ENCODE measurements at regions not wholly inside any gene's neighbourhood (a gene's known extent, or its start where the extent isn't known, plus 50 kb on each side); places are given as distances from the start of the nearest gene placed in this dataset.

DNA sequence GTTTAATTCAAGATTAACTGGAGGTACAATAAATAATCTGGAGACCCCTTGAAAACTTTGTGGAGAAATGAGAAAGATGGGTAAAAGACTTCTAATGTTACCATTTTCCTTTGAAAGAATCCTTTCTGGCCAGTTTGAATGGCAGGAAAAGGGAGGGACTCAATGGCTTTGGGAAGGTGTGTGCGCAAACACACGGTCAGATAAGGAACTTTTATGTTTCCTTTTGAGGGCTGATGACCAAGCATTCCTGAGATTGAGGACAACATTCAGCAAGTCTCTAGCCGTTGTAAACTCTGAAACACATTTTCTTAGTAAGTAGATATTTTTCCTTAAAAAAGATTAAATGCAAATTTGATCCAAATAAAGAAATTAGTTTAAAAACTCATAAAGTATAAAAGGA lies 909.7 kb upstream of the TENM4 start:
- DNase-seq: no peak

DNA sequence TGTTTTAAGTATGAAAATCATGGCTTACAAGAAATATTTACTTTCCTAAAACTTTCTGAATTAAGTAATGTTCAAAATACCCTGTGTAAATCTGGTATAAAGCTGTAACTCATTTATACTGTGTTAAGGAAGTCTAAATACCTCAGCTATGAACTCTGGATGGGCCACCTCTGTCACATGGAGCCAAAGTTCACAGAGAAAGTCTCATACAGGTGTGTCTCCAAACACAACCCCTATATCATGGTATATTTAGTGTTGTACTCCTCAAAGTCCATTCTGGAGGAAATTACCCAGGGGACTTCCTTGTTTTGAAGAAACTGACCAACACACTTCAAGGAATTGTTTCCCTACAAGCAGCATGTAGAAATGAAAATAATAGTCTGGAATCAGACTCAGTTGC lies 909.2 kb upstream of the TENM4 start:
- no peak for DNase-seq

DNA sequence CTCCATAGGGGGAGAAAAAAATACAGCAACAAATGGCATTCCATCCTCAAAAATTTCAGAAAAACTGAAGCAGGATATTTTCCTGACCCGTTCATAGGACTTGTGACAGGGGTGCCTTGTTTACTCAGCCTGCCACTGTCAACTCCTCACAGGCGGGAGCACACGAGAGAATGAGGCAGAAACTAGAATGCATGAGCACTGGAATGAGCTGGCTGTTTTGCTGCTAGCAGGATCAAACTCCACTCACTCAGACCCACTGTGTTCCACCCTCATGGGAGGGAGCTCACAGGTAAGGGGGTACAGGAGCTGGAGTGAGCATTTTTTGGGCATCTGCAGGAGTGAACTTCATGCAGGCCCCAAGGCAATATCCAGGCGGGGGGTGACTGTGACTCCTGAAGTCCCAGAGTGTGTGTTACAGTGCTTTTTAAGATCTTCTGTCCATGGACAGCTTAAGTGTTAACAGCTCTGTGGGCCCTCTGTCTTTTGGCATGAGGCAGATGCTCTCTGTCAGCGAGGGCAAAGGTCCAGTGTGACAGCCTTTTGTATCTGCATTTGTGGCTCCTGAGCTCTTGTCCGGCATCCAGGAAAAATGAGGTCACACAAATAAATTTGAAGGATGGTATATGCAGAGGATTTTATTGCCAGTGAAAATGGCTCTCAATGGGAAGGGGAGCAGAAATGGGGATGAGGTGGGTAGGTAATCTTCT lies 905.7 kb upstream of the TENM4 start:
- DNase-seq: no peak

DNA sequence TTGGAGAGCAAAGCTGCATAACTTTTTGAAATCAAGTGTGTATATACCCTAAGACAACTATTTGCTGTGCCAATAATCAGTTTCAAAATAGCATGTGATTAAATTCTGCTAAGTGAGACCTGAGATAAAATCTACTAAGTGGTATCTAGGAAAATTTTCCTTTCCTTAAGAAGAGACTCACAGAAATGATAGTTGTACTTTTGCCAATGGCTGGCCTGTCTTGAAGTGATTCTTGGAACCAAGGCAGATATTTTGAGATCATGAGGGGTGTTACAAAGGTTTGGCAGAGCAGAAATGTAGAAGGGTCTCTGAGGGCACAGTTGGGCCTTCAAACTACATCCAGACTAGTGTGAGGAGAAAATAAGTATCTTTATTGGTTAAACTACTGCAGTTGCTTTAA lies 902.6 kb upstream of the TENM4 start:
- DNase-seq: no peak

DNA sequence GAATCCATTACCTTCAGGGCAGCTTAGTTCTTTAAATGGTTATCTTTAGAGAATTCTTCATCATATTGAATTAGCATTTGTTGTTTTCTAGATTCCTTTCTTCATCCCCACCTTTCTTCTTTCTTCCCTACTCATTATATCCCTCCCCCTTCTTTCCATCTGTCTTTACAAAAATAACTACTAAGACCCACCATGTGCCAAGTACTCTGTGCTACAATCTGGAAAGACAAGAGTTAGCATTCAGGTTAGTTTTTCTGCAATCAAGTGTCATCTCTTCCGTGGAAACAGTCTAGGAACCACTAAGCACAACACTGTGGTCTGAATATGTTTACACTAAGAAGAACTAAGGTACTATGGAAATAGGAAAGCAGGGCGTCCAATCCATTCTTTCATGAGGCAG lies 897.4 kb upstream of the TENM4 start:
- DNase-seq: no peak

DNA sequence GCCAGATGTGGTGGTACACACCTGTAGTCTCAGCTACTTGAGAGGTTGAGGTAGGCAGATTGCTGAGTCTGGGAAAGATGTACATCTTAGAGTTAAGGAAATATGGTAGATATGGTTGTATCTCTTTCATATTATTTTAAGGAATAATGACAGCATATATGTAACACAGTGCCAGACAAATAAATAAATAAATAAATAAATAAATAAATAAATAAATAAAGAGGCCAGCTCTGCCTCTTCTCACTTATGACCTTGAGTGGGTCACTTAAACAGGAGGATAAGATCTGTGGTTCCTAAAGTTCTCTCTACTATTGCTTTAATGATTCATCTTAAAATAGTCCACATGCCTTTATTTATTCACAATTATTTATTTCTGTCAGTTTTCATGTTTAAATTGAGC lies 890.9 kb upstream of the TENM4 start:
- no peak for DNase-seq

DNA sequence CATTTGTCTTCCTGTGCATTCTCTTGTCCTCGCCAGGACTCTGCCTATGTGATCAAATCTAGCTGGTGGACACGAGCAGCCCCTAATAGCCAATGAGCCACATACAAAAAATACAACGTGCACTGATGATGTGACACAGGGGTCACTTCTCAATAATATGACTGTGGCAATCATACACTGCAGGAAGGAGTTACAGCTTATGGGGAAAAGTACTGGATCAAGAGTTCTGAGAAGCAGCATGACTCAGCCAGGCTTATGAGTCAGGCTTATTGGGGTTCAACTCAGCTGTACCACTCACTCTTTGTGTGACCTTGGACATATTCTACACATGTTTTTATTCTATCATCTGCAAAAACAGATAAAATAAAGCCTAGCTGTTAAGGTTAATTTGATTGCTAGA lies 889.4 kb upstream of the TENM4 start:
- no peak for DNase-seq

DNA sequence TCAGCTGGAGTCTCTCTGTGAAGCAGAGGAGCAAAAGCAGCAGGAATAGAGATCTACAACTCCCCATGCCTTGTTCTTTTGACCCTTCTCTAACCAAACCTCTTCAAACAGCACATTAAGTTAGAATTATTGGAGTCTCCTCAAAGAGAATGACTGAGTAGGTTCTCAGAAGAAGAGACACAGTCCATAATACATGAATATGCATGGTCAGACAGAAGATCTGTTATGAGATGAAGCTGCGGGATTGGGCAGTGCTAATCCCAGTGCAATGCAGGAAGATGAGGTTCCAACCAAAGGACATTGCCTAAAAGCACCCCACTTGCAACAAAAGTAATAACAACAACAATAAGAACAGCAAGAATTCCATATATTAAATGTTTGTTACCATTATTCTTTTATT lies 887.9 kb upstream of the TENM4 start:
- no peak for DNase-seq

DNA sequence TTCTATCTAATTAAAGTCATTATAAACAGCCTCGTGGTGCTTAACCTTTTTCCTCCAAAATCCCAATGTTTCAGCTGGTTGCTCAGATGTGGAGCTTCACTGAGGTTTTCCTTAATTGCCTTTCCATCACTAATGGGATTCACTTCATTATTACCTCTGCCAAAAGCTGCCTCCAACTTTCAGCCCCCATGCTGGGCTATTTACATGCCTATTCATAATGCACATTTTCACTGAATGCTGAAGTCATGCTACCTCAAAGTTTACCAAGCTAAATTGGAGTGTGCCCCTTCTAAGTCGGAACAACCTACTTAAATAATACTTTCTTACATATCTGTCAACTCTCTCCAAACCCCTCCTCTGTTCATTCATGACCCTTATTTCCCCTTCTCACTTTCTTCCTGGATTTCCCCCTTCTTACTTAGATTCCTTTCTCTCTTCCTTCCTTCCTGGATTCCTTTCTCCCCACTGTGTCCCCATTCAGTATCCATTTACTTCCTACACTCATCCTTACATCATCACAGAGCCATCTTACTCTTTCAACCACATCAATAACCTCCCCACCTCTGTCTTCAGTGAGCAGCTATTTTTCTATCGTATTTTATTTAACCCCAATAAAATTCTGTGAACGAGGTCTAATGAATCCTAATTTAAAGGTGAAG lies 887.3 kb upstream of the TENM4 start:
- no peak for DNase-seq

DNA sequence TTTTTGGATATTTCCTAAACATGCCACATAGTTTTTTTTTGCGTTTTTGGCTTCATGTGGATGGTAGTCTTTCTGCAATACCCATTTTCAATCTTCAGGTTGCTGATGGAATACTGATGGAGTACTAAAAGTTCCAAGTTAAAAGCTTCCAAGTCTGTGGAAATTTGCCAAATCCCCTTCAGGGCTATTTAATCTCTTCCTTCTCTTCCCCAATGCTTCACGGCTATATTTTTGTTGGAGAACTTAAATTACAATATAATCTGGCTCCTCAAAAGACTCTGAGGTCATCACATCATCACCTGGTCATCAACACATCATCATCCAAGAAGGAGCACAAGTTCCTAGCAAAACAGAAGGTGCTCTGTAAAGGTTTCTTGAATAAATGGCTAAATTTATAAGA lies 881.0 kb upstream of the TENM4 start:
- no peak for DNase-seq

DNA sequence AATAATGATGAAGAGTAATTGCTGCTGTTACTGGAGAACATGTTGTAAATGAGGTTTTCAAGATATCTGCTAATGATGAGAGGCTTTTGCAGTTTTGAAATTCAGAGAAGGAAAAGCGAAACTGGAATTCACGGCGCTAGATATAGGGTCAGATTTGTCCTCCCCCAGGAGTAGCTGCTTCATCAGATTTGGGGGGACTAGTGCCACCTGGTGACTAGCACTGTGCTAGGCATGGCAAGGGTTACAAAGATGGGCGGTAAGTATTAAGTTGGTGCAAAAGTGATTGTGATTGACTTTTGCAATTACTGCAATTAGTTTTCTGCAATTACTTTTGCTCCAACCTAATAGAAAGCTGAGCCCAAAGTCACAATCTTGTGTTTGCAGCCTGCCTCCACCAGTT lies 879.9 kb upstream of the TENM4 start:
- DNase-seq: peak; percentile 47

DNA sequence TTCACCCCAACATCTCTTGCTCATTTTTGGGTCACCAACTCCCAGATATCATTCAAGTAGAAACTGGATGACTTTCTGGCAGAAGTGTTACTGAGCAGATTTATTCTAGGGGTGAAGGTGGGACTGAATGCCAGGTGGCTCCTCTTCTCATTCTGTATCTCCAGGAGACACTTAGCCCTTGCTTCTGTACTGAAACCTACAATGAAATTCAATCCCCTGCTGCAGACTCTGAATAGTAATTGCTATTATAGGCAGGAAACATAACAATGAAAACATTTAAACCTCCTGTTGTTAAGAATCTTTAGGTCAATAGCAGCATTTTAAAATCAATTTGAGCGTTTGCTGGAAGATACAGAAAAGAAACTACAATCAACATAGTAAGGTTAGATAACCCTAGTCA lies 879.4 kb upstream of the TENM4 start:
- DNase-seq: peak; percentile 64

DNA sequence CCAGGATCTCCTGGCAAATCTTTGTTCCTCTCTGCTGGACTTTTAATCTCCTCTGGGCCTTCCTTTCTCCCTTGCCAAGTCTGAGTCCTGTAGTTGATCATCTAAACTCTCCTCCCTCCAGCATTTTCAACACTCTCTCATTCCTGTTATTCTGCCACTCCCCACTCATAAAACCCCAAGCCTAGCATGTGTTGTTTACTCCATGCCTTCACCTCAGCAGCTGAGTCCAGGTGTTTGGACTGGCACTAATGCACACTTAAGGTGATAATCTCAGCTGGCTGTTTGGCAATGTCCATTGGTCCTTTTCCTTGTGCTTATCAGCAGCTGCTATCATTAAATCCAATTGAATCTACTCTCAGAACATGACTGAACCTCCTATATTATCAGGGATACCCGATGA lies 876.8 kb upstream of the TENM4 start:
- DNase-seq: no peak

DNA sequence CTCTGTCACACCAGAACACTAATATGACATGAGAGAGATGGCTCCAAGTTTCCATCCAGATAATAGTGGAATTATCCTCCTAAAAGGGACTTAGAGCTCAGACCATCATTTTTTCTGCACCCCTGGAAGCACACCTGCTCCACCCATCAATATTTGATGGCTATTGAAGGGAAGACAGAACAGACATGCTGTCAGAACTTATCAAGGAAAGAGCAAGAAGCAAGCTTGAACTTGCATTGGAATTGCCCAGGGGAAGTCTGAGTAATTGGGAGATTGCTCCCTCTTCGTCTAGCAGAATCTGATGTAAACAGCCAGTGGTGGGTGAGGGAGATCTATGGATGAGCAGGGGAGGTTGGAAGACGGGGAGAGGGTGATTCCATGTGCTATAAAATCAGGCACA lies 874.4 kb upstream of the TENM4 start:
- no peak for DNase-seq

DNA sequence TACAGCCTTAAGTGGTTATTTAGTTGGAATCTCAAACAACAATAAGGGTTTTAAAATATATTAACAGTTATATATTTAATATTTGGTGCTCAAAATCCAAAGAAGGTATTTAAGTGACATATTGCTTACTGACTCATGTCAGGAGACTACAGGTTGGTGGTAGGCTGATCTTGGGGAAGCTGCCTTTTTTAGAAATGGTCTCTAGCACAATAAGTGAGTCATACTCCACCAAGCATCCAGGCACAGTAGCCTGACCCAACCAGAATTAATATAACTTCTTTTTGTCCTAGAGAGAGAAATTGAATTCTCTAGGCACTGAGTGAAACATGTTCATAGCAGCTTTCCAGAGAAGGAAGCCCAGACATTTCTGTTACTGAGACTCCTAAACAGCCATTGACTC lies 868.5 kb upstream of the TENM4 start:
- DNase-seq: no peak

DNA sequence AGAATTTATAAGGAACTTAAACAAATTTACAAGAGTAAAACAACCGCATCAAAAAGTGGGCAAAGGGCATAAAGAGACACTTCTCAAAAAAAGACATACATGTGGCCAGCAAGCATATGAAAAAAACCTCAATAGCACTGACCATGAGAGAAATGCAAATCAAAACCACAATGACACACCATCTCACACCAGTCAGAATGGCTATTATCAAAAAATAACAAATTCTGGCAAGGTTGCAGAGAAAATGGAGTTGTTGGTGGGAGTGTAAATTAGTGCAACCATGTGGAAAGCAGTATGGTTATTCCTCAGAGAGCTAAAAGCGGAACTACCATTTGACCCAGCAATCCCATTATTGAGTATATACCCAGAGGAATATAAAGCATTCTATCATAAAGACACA lies 866.8 kb upstream of the TENM4 start:
- no peak for DNase-seq

DNA sequence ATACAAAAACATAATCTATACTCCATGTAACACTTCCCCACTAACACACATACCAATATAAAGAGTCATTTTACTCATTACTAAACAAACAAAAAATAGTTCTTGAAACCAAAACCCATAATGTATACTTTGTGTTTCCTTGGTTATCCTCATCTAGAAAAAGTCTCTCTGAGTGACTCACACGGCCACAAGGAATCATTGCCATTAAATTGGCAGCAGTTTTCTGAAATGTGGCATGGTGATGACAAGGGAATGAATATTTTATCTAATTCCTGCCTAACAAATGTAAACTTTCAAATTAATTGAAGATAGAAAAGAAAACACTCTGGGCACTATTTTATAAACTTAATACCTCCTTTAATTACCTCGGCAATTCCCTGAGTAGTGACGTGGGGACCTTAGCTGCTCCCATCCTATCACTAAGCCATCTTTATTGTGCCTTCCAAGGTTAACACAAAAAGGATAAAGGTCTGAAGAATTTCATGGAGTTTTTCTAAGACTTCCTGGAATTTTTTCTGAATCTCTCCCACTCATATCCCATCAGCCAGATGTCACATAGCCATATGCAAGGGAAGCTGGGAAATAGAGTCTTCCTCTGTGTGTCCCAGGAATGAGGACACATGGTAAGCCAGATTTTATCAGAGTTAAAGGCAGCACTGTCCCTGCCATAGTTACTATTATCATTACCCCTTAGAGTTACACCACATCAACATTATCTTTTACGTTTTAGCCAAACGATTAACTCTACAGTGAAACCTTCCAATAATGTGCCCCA lies 857.2 kb upstream of the TENM4 start:
- no peak for DNase-seq

DNA sequence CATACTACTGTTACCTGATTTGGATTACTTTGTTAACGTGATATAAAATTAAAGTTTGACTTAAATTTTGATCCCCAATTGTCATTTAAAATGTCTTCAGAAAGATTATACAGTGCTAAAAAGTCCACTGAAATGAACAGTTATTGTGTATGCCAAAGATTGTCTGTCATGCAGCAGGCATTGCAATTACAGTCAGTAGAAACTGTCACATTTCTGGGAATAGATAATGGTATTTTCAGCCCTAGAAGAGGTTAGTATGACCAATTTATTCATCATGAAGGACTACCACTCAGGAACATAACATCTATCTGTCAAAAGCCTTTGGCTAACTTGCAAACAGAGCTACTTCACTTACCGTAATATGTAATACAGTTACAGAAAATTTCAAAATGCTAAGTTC lies 852.5 kb upstream of the TENM4 start:
- DNase-seq: no peak

DNA sequence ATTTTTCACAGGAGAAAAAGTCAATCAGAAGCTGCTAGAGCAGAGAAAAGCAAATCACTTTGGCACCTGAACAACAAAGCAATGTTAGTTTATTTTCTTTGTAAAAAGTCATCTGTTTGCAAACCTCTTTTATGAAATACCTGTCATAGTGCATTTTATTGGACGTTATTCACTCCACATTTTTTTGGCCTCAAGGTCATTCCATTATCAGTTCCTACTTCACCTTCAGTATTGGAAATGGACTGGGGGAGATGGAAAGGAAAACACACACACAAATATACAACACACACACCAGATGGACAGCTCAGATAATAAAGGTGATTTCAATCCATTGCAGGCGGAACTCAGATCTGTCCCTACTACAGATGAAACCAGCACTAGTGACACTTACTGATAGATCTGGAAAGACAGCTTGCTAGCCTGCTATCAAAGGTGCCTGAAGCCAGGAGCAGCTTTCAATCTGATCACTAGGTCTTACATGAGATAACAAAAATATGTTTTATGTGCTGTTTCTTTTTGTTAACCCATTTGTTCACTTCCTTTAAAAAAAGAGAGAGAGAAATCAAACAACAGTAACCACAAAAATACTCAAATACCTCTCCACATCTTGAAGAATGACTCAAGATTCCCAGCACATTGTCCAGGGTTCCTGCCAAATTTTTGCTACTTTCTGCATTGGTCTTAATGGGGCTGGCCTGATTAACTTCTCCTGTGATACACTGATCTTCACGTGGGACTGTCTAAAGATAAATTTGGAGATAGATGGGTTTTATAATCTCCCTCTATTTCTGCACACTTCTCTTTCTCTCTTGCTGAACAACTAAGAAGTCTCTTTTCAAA lies 844.3 kb upstream of the TENM4 start:
- no peak for DNase-seq

DNA sequence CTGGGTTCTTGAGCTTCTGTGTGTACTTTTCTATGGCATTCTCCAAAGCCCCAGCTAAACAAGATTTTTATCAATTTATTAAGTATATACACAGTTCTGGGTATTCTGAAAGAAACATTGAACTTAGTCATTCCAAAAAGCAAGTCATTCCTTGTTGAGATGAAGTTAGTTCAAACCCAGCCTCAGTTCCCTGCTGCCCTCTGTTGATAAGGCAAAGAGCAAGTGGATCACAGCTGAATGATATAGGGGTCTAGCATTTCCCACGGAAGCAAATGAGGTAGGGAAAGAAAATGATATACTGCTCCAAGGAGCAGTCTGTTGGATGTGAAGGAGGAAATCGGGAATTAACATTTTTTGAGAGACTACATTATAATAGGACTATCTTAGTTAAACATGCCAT lies 841.8 kb upstream of the TENM4 start:
- no peak for DNase-seq

DNA sequence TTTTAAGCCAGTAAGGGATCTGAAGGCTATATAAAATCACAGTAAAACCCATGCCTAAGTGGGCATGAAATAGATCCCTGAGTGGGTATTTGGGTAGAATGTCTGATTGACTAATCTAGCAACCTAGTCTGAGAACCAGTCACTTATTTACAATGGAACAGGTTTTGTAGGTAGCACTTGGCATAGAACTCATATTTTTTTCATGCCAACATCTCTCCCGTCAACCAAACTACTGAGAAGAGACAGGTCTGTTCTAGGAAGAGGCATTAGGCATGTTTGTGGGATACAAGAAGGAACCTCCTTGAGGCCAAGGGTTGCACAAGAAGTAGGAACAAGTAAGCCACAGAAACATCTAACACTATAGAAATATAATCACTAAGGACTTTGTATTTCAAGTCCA lies 840.4 kb upstream of the TENM4 start:
- DNase-seq: no peak

DNA sequence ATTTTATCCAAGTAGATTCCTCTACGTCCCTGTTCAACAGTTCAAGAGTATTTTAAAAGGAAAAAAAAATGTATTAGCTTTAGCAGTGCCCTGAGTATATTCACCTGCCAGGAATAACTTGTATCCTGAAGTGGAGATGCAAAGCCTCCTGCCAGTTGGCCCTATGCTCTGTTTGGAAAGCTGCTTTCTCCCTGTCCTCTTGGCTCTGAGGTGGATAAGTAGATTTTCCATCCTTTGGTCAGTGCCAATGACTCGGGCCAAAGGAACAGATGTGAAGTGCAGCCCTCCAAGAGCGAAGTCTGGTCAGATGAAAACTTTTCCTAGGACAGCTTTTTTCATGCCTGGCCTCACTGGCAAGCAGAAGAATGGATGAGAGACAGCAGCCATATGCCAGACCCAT lies 839.9 kb upstream of the TENM4 start:
- DNase-seq: no peak

DNA sequence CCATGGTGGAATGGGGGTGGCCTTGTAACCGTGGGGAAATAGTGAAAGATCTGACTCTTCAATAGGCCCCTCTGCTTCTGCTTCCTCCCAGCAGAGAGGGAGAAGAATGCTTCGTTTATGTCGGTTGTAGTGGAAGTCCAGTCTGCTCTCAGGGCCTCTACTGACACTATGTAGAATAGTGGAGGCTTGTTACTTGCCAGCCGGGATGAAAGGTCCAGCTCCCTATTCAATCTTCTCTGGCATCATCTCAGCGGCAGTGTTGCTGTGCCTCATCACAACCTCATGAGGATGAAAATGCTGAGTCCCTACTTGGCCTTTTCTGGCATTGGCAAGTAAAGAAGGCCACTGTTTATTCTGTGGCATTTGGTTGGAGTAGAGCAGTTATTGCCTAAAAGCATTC lies 820.9 kb upstream of the TENM4 start:
- DNase-seq: no peak

All from NCI-H1417 treated with DMSO at 0.1 percent for 48 hours (cell line).